HL-60 (cell line): ENCODE measurements at regions not wholly inside any gene's neighbourhood (a gene's known extent, or its start where the extent isn't known, plus 50 kb on each side); places are given as distances from the start of the nearest gene placed in this dataset.

Experiments used
- DNase-seq, 2 experiments: peaks; one replicate each; pipeline ENCODE4 v3.0.0-alpha.2; 2010 to 2020; ENCODE audit warnings: low read depth in 1 of 2, low spot score in 1 of 2
- H3K27ac ChIP-seq: fragments of 250-450 bp; sonication (Bioruptor Pico); replicated peaks from 2 replicates; pipeline ENCODE4 v1.5.1; 2020; ENCODE audit warnings: mild to moderate bottlenecking, moderate library complexity
- H3K27me3 ChIP-seq: fragments of 250-450 bp; sonication (Bioruptor Pico); 2 replicates; pipeline ENCODE4 v1.5.1; 2021; ENCODE audit warnings: mild to moderate bottlenecking, moderate library complexity; ENCODE audit not compliant: insufficient read depth, poor library complexity, severe bottlenecking
- H3K4me3 ChIP-seq: replicated peaks from 2 replicates; pipeline ENCODE4 v1.5.1; 2011; ENCODE audit warnings: mild to moderate bottlenecking, control low read depth, low read length; ENCODE audit not compliant: insufficient read depth
- CTCF ChIP-seq: IDR thresholded peaks from one replicate; pipeline ENCODE4 v1.5.1; 2011; ENCODE audit warnings: low read length, control low read depth, inconsistent platforms; ENCODE audit not compliant: insufficient read depth
- GABPA ChIP-seq: IDR thresholded peaks from 2 replicates; pipeline ENCODE4 v1.6.1; 2012; ENCODE audit warnings: low read depth
- POLR2AphosphoS5 ChIP-seq: IDR thresholded peaks from 2 replicates; pipeline ENCODE4 v1.6.1; 2012; ENCODE audit warnings: low read depth
- REST ChIP-seq: IDR thresholded peaks from 2 replicates; pipeline ENCODE4 v1.6.1; 2012; ENCODE audit warnings: low read depth; ENCODE audit not compliant: insufficient replicate concordance
- SPI1 ChIP-seq: IDR thresholded peaks from 2 replicates; pipeline ENCODE4 v1.6.1; 2012; ENCODE audit warnings: low read depth, mild to moderate bottlenecking, borderline replicate concordance

DNA sequence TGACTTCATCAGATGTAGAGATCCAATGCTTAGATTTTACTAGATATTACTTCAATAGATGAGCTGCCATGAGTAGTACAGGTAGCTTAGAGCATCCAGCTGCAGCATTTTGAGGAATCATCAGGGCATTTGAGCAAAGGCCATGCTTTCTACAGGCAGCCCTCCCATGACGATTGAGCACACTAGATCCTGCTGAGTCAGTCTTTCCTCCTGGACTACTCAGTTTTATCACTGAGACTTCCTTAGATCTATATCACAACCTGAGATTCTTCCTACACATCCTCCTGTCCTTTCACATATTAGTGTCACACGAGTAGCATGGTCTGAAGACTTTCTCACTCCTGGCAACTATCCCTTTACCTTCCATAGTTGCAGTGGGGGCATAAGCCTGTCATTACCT, 1401.8 kb downstream of the FSCB start:
- Histone ChIP-seq H3K4me3 (no peak overlapping the region), H3K27ac (no peak overlapping the region), H3K27me3 (no peaks in the 10 kb centered on the region)
- DNase-seq = no peak
- no peak for TF ChIP-seq SPI1
- TF ChIP-seq POLR2AphosphoS5 = no peak
- no peak for TF ChIP-seq REST
- TF ChIP-seq GABPA = no peak
- no peak for TF ChIP-seq CTCF

- no peak for TF ChIP-seq GABPA
- TF ChIP-seq CTCF = no peak
- no peak for TF ChIP-seq SPI1
- no peak for TF ChIP-seq REST
- no peak for TF ChIP-seq POLR2AphosphoS5
- Histone ChIP-seq H3K4me3 (no peak overlapping the region), H3K27ac (no peak overlapping the region), H3K27me3 (no peaks in the 10 kb centered on the region)
- no peak for DNase-seq
These were observed 1416.7 kb downstream of the FSCB start for GRCh38 chr14:43090380-43090779.

- TF ChIP-seq SPI1 (no peak), CTCF (no peak), GABPA (no peak), REST (no peak), POLR2AphosphoS5 (no peak)
- no peak overlapping the region for H3K4me3 ChIP-seq
- H3K27me3 ChIP-seq = no peaks in the 10 kb centered on the region
- H3K27ac ChIP-seq = no peak overlapping the region
- DNase-seq = no peak
These were observed 1419.4 kb downstream of the FSCB start for GRCh38 chr14:43087666-43088065.
